ENCODE measurements at regions not wholly inside any gene's neighbourhood (a gene's known extent, or its start where the extent isn't known, plus 50 kb on each side); places are given as distances from the start of the nearest gene placed in this dataset.
"Not testable (repeated sequence)": the region's sequence is repeated elsewhere in the genome, so short reads cannot be mapped to it uniquely, and the experiment has no call there.

- not testable (repeated sequence) for DNase-seq (ENCODE audit: low spot score)
These were observed 303.8 kb upstream of the SEMA3C start for GRCh38 chr7:81222692-81223091.

GRCh38 chr7:81221527-81222217, 302.8 kb upstream of the SEMA3C start:
- DNase-seq (ENCODE audit: low spot score), result no peak

GRCh38 chr7:81218480-81219106, 299.7 kb upstream of the SEMA3C start:
- no peak for DNase-seq (ENCODE audit: low spot score)

GRCh38 chr7:81213394-81213793, 294.5 kb upstream of the SEMA3C start:
- no peak for DNase-seq (ENCODE audit: low spot score)

- DNase-seq (ENCODE audit: low spot score), result no peak
These were observed 293.1 kb upstream of the SEMA3C start for GRCh38 chr7:81211934-81212320.

GRCh38 chr7:81211204-81211933, 292.5 kb upstream of the SEMA3C start:
- peak; percentile 11 for DNase-seq (ENCODE audit: low spot score)

- no peak for DNase-seq (ENCODE audit: low spot score)
These were observed 291.6 kb upstream of the SEMA3C start for GRCh38 chr7:81210137-81211064.

- DNase-seq (ENCODE audit: low spot score), result no peak
These were observed 290.2 kb upstream of the SEMA3C start for GRCh38 chr7:81209059-81209458.

- DNase-seq (ENCODE audit: low spot score), result no peak
These were observed 288.9 kb upstream of the SEMA3C start for GRCh38 chr7:81207801-81208200.

- DNase-seq (ENCODE audit: low spot score), result no peak
These were observed 288.0 kb upstream of the SEMA3C start for GRCh38 chr7:81206667-81207360.

GRCh38 chr7:81206217-81206616, 287.4 kb upstream of the SEMA3C start:
- no peak for DNase-seq (ENCODE audit: low spot score)

- DNase-seq (ENCODE audit: low spot score), result no peak
These were observed 282.3 kb upstream of the SEMA3C start for GRCh38 chr7:81201188-81201587.

- no peak for DNase-seq (ENCODE audit: low spot score)
These were observed 279.9 kb upstream of the SEMA3C start for GRCh38 chr7:81198766-81199165.

- DNase-seq (ENCODE audit: low spot score), result no peak
These were observed 278.4 kb upstream of the SEMA3C start for GRCh38 chr7:81197266-81197665.

- DNase-seq (ENCODE audit: low spot score), result peak; percentile 24
These were observed 276.2 kb upstream of the SEMA3C start for GRCh38 chr7:81195033-81195432.

GRCh38 chr7:81190997-81191768, 272.3 kb upstream of the SEMA3C start:
- DNase-seq (ENCODE audit: low spot score), result peak; percentile 44

- DNase-seq (ENCODE audit: low spot score), result no peak
These were observed 268.9 kb upstream of the SEMA3C start for GRCh38 chr7:81187753-81188152.

- DNase-seq (ENCODE audit: low spot score), result no peak
These were observed 267.8 kb upstream of the SEMA3C start for GRCh38 chr7:81186691-81187090.

- no peak for DNase-seq (ENCODE audit: low spot score)
These were observed 266.2 kb upstream of the SEMA3C start for GRCh38 chr7:81185072-81185471.

GRCh38 chr7:81183326-81183725, 264.5 kb upstream of the SEMA3C start:
- no peak for DNase-seq (ENCODE audit: low spot score)

- DNase-seq (ENCODE audit: low spot score), result not testable (repeated sequence)
These were observed 263.2 kb upstream of the SEMA3C start for GRCh38 chr7:81182056-81182455.
